Epithelial cell of prostate (primary cell): ENCODE measurements at regions not wholly inside any gene's neighbourhood (a gene's known extent, or its start where the extent isn't known, plus 50 kb on each side); places are given as distances from the start of the nearest gene placed in this dataset.
"Not testable (repeated sequence)": the region's sequence is repeated elsewhere in the genome, so short reads cannot be mapped to it uniquely, and the experiment has no call there.

Experiments used
- DNase-seq: peaks from one replicate; pipeline ENCODE4 v3.0.0-alpha.2; 2011; ENCODE audit warnings: low read depth, low spot score
- H3K27ac ChIP-seq: fragments of 450-650 bp; 2 replicates; pipeline ENCODE4 v1.5.1; 2017; ENCODE audit warnings: mild to moderate bottlenecking

DNA sequence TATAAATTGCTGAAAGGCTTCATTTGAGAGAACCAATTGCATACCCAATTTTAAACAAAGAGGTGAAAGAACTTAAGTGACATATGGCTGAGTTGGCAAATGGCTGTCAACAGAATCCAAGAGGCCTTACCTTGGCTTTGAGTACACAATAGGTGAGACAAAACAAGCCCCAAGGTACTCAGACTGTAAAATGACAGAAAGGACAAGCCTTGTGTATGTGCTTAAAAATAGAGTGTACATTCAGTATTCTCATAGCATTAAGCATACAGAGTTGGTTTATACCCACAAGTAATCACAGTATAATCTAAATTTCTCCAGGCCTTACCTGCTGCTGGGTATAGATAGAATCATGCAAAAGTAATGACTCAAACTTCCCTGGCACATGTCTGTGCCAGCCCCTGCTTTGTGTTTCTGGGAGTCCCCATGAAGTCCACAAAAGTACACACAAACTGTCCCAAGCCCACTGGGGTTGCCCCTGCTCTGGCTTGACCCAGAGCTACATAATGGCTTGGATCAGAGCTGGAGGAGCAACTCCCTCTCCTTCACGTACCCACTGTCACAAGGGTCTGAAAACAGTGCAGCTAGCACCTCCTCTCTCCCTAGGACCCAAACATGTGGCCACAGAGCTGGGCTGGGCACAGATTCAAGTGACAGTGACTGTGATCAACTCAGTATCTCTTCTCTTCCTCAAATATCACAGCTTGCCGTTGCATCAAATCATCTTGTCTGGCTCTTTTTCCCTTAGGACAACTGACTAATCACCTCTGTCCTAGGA lies 250.8 kb downstream of the ENC1 start:
- H3K27ac ChIP-seq: peak overlapping the region; percentile 70
- no peak for DNase-seq

DNA sequence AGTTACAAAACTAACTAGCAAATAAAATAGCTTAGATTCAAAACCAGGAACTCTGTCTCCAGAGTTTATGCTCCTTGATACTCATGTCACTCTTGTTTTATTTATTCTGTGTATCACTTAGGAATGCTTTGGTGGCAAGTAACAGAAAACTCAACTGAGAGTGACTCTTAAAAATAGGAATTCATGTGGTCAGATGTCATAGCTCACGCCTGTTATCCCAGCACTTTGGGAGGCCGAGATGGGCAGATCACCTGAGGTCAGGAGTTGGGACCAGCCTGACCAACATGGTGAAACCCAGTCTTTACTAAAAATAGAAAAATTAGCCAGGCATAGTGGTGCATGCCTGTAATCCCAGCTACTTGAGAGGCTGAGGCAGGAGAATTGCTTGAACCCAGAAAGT lies 252.1 kb downstream of the ENC1 start:
- H3K27ac ChIP-seq, DNase-seq: not testable (repeated sequence)

DNA sequence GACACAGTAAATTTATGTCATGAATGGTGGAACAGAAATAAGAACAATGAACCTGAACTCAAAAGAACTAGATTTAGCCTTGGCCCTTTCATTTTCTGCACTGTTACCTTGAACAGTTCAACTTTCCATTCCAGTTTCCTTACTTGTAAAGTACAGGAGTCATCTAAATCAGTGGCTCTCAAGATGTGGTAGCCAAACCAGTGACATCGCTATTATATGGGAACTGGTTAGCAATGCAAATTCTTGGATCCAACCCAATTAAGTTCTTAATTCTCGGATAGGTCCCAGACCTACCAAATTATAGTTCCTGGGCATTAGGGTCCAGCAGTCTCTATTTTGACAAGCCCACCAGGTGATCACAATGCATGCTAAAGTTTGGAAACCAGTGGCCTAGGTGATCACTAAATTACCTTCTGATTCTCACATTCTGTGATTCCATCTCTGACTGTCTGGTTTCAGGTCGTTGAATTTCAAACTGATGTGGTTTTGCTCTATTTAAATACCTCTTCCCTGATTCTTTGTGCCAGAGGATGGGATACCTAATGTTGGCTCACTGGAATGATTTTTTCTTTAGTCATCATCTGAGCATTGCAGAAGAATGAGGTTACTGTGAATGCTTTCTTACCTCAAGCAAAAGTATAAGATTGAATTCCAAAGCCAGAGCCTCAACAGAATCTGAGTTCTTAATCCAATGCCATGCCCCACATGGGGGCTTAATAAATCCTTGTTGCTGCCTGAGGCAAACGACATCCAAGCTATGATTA lies 253.8 kb downstream of the ENC1 start:
- peak; percentile 72 for DNase-seq

DNA sequence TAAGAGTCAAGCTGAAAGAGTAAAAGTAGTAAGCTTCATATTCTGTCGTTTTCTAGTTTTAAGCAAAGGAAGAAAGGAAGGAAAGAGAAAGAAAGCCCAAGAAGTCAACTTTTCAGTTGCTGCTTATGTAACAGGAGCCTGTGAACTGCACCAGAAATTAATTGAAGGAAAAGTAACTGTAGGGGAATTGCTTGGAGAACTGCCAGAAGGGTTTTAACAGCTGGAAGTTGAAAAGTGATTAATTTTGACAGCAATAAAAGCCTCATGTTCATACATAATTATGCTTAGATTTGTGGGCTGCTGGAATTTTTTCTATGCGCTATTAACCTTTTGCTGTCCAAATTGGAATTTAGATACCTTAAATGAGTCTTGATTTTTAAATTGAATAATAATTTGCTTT lies 255.7 kb downstream of the ENC1 start:
- no peak for DNase-seq
- no peak overlapping the region for H3K27ac ChIP-seq

More for the DNA sequence above, 253.8 kb downstream of the ENC1 start:
- peak overlapping the region; percentile 77 for H3K27ac ChIP-seq

DNA sequence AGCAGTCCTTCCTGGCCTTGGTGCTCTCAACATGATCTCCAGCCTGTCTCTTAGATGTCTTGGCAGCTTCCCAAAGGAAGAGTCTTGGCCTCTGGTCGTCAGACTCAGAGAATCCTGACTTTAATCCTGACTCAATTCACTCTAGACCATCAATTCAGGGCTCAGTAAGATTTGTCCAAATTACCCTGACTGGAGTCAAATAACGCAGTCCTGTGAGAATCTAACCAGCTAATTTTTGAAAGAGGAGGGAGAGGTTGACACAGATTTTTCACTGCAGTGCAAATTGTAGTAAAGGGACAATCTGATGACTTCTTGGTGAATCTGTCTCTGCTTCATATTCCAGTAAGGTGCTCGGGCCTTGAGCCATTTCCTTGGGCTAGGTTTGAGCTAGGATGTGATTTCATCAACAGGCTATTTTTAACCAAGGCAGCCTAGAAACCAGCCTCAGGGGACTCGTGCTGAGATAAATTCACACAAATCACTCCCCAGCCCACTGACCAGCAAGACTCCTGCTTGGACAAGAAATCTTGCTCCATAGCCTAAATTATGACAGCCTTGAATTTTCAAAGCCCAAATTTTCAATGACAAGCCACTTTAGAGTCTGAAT lies 257.4 kb downstream of the ENC1 start:
- no peak overlapping the region for H3K27ac ChIP-seq

DNA sequence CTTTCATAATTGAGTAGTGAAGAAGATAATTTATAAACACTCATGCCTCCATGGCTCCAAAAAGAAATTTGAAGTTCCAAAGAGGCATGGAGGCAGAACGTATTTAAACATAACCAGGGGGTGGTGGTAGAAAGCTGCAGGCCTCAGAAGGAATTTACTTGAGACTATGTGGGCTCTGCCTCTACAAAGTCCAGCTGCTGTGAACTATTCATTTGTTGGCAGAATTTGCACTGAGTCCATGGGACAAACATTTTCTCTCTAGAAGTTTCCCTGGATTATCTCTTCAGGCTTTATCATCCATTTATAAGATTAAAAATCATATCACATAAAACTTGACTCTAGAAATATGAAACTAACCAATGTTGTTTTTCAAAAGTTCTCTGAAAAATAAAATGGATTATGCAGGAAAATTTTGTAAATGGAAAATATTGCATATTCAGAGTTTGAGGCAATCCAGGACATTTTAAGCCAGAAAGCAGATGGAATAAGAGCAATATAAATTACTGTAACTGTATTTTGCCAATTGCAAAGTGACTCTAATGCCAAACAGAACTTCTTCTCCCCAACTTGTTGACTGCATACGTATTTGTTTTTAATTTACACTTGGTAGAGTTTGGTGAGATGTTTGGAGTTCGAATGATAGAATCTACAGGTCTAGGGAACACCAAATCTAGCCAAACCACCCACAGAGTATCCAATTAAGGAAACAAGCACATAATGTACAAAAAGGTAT lies 258.2 kb downstream of the ENC1 start:
- H3K27ac ChIP-seq: no peak overlapping the region
- DNase-seq: no peak

More for the DNA sequence above, 257.4 kb downstream of the ENC1 start:
- DNase-seq: no peak

DNA sequence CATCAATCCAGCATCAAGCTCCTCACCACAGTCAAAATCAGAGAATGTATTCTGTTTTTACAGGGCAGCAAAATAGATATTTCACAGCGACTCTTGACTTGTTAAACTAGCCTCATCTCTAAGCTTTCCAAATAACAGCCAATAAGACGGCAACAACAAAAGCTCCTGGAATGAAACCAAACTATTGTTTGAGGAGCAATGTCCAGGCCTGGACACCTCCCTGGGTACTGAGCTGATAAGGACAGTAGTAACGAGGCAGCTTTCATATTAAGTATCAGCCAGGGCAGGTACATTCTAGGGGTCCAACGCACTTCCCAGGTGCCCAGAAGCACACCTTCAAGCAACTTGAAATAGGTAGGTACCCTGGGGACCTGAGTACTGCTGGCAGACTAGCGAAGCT lies 260.3 kb downstream of the ENC1 start:
- DNase-seq: no peak
- H3K27ac ChIP-seq: no peak overlapping the region

DNA sequence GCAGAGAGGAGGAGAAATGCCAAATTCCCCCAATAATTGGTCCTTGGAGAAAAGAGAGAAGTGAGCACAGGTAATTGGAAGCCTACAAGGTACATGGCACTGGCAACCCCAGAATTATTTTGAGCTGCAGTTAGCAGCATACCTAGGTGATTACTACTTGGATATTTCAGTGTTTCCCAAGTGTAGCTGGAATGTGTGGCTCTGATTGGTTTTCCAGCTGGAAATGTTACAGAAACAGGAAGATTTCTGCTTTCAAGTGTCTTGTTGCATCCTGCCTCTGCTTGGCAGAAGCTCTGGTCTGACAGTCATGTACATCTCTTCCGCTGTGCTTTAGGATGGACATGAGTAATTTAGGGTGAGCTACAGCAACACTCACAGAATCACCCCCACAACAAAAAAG lies 262.1 kb downstream of the ENC1 start:
- H3K27ac ChIP-seq: peak overlapping the region; percentile 22
- DNase-seq: no peak

DNA sequence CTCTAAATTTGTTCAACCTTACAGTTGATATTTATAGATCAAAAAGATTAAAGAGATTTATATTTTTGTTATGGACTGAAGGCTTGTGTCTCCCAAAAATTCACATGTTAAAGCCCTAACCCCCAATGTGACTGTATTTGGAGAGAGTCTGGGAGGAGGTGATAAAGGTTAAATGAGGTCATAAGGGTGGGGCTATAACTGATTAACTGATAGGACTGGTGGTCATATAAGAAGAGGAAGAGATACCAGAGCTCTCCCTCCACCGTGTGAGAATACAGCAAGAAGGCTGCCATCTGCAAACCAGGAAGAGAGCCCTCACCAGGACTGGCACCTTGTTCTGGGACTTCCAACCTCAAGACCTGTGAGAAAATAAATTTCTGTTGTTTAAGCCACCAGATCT lies 264.3 kb downstream of the ENC1 start:
- no peak overlapping the region for H3K27ac ChIP-seq
- no peak for DNase-seq

DNA sequence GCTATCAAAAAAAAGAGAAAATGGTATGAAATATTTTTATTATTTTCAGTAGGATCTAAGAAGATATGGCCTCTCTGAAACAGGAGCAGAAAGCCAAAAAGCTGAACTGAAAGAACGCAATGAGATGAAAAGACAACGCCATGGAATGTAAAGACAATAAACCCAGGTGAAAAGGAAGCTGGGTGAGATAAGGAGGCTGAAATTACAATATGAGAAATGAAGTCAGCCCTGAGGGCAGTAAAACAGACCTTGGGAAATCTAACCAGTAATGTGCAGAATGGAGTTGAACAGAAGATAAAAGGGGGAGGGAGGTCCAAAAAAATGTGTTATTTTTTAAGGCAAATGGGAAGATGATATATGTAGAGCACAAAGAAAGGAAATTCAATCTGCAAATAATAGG lies 265.3 kb downstream of the ENC1 start:
- H3K27ac ChIP-seq: no peak overlapping the region
- no peak for DNase-seq

DNA sequence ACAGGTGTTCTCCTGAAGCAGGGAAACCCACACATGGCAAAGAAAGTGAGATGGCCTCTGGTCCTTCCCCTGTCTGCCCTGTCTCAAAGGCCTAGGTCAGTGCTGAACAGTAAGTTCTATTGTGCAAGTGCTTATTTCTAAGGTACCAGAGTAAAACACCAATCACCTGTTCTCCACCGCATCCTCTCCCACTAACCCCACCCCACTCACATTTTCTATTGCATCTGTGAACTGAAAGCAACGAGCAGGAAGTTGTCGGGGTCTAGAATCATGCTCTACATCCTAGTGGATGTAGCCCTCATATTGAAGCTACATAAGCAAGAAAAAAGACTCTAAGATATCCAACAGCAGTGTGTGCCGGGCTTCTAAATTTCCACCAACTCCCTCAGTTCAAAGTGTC lies 265.9 kb downstream of the ENC1 start:
- H3K27ac ChIP-seq: no peak overlapping the region
- DNase-seq: no peak

DNA sequence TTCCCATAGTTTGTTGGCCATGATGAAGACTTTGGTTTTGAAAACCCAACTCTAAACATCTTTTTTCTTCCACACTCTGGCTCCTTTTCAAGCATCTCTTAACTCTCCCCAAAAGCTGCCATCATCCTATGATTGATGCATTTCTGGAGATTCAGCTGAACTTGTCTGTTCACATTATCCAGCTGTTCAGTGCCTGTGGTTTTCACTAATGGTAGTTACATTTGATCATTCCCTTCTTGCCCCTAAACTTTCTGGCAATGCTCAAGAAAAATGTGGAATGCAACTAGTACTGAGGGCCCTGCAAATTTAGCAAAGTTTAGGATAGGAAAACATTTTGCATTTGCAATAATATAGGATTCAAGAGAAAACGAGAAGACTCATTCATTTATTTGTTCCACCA lies 267.5 kb downstream of the ENC1 start:
- DNase-seq: no peak
- no peak overlapping the region for H3K27ac ChIP-seq

DNA sequence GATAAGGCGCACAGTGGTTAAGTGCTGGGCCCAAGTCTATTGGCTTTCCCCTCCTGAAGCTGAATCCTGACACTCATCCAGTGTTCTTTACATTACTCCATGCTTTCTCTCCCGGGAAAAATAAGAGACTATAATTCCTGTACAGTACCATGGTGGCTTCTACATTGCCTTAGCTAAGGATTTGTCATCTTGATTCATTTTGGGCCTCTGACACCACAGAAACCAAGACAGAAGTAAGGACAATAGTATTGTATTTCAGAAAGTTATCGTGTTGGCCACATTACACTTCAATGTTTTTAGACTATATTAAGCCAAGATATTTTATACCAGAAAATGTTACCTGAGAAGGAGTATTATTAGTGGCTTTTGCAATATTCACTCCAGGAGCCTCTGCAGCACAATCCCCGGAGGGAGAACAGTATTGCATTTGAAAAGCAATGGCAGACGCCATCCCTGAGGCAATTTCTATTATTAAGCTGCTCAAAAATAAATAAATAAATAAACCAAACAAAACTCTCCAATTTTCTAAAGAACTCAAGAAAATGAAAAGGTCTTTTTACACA lies 267.9 kb downstream of the ENC1 start:
- DNase-seq: no peak
- H3K27ac ChIP-seq: no peak overlapping the region

DNA sequence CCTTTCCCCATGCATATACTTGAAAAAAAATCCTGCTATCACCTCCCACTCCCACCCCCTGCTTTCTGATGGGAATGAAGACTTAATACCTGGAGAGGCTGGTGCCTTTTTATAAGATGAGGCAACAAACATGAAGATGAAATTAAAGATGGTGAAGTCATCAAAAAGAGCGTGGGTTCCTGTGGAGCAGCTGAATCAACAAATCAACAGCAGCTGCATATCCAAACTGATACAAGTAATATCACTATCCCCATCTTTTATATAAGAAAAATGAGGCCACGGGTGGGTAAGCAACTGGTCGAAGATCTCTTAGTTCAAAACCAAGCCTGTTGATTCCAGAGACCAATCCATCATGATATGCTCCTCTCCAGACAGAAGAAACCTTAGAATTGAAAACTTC lies 268.5 kb downstream of the ENC1 start:
- H3K27ac ChIP-seq: no peak overlapping the region
- no peak for DNase-seq

DNA sequence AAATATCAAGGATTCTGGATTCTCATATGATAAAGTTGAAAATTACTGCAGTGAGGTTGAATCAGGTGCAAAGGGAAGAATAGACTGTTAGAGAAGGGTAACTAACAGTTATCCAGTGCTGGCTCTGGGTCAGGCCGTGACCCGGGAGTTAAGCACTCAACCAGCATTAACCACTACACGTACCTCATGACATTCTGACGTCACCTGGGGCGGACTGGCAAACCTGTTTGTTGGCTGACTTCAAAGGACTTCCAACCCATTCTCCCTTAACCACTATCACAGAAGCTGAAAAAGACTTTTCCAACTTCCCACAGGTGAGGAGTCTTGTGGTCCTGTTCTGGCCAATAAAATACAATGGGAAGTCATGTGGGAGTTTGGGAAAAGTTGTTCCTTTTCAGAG lies 268.9 kb downstream of the ENC1 start:
- no peak for DNase-seq
- H3K27ac ChIP-seq: no peak overlapping the region

DNA sequence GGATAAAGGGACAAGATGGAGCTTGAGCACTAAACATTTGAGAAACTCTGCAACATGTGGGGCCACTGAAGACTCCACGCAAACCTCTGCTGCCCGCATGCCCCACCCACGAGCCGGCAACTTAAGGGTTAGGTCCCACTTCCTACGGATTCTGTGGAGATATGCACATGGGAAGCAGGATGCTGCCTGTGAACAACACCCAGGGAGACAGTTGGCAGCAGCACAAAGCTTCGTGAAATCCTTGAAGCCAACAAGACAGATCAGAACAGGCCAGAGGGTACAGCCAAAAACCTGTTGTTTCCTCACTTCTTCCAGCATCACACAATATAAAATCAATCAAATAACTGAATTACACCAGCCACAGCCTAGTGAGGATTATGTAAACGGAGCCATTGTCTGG lies 270.4 kb downstream of the ENC1 start:
- no peak for DNase-seq
- H3K27ac ChIP-seq: no peak overlapping the region

DNA sequence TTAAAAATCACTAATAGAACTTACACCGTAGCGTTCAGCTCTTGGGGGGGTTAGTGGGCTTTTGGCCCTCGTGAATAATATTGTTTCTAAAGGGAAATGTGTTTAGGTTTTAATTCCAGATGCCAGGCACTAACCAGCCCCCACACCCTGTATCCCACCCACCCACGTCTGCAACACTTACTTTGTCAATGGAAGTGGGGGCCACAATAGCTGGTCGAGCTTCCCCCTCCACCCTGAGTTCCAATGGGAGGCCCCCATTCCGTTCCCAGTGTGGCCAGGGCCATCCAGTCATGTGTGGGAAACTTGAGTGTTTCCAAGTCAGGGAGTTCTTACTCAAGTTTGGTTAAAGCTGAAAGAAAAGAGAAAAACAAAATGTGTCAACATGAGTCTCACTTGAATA lies 271.4 kb downstream of the ENC1 start:
- DNase-seq: no peak
- no peak overlapping the region for H3K27ac ChIP-seq

DNA sequence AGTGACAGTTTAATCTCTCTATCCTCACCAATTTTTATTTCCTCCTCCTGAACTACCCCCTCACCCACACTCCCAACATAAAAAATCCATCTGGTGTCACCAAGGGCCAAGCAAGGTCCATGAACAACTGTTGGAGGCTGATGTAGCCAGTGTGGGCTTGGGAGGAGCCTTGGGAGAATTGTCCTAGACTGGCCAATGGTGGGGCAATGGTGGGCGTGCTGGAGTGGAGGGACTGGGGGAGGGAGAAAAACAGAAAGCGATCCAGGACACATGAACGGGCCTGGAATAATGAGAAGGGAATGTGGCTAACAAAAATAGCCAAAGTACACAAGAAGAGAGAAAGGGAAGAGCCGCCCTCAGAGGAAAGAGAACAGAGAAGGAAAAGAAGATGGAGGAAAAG lies 272.6 kb downstream of the ENC1 start:
- H3K27ac ChIP-seq: no peak overlapping the region
- no peak for DNase-seq

DNA sequence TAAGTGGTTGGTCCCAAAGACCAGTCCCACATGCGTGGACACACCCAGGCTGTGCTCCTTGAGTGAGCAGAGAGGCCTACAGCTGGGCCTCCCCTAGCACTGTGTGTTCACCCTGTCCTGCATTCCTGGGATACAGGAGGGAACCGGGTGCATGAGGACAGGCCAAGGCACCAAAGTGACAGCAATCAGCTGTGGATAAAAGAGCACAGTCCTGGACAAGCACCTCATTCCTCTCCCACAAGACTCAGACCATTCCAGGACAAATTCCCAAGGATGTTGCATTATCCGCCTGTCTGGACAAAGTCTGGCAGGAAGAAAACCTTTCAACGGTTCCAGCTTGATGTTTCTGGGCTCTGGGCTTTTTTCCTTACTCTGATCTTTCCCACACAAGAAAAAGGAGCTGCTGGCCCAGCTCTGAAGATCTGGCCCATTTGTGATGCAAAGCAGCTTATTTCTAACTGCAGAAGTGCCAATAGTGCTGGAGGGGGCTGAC lies 273.2 kb downstream of the ENC1 start:
- no peak for DNase-seq
- H3K27ac ChIP-seq: no peak overlapping the region

DNA sequence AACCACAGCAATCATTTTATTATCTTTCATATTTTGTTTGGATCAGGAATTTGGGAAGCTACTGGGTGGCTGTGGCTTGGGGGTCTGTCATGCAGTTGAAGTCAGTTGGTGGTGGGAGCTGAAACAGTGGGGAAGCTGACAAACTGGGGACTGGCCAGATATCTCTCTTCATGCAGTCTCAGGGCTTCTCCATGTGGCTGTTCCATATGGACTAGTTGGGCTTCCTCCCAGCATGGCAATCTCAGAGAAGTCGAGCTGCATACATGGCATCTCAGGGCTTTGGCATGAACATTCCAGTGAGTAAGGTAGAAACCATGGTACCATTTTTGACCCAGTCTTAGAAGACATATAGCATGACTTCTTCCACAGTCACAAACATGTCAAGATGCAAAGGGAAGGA lies 274.8 kb downstream of the ENC1 start:
- DNase-seq: no peak
- H3K27ac ChIP-seq: no peak overlapping the region
